Gastrocnemius medialis (tissue), 4 donors: ENCODE measurements at regions not wholly inside any gene's neighbourhood (a gene's known extent, or its start where the extent isn't known, plus 50 kb on each side); places are given as distances from the start of the nearest gene placed in this dataset.

Source experiments
- ATAC-seq, 2 donors: fragments of 150-250 bp; one replicate each; pipeline ENCODE4 v1.9.1; 2016
- DNase-seq, 2 donors: peaks; one replicate each; pipeline ENCODE4 v3.0.0-alpha.2; 2019
- H3K27ac ChIP-seq, 4 donors: fragments of 200-600 bp; sonication (generic); 1 replicate in 1 of 4; 2 replicates in 3 of 4; pipeline ENCODE4 v1.5.1; 2016 to 2018; ENCODE audit warnings: mild to moderate bottlenecking in 2 of 4, moderate library complexity in 1 of 4
- H3K27me3 ChIP-seq, 3 donors: fragments of 200-600 bp; sonication (generic) in 2 of 3; 1 replicate in 1 of 3; 2 replicates in 2 of 3; pipeline versions ENCODE4 v1.5.1 to v1.6.0; 2016 to 2019; ENCODE audit warnings: mild to moderate bottlenecking in 1 of 3, moderate library complexity in 1 of 3
- H3K36me3 ChIP-seq, 2 donors: fragments of 200-600 bp; sonication (generic) in 1 of 2; one replicate each; pipeline ENCODE4 v1.5.1; 2017 to 2018
- H3K4me1 ChIP-seq, 2 donors: fragments of 200-600 bp; sonication (generic) in 1 of 2; one replicate each; pipeline ENCODE4 v1.5.1; 2016 to 2017; ENCODE audit warnings: mild to moderate bottlenecking in 2 of 2
- H3K4me3 ChIP-seq, 4 donors: fragments of 200-600 bp; sonication (generic) in 3 of 4; 1 replicate in 1 of 4; 2 replicates in 3 of 4; pipeline ENCODE4 v1.5.1; 2016 to 2019; ENCODE audit warnings: mild to moderate bottlenecking in 2 of 4
- H3K9me3 ChIP-seq, 3 donors: fragments of 200-600 bp; sonication (generic) in 2 of 3; 1 replicate in 1 of 3; 2 replicates in 2 of 3; pipeline ENCODE4 v1.5.1; 2016 to 2019
- POLR2A ChIP-seq, 2 donors: fragments of 450-650 bp; IDR thresholded peaks; one replicate each; pipeline ENCODE4 v1.6.1; 2017; ENCODE audit warnings: antibody characterized with exemption in 2 of 2, mild to moderate bottlenecking in 2 of 2, moderate library complexity in 2 of 2
- in situ Hi-C, 4 donors: fragments of 200-750 bp; cut with MboI; loops; one replicate each; pipeline versions ENCODE4 v1.15.0 to v1.8.0; 2017; ENCODE audit warnings: low sequenced_read_pairs in 4 of 4
- intact Hi-C: fragments of 100-400 bp; cut with DNase I; formaldehyde crosslinking; loops from one replicate; pipeline ENCODE4 v1.15.1; 2023; ENCODE audit warnings: low total_unique reads
- TF ChIP-seq, protein P1 (sequence below), 5 experiments: fragments of 450-650 bp in 3 of 5; fragments of 200-600 bp in 2 of 5; sonication (generic) in 2 of 5; IDR thresholded peaks in 4 of 5; conservative IDR thresholded peaks in 1 of 5; 1 replicate in 4 of 5; 2 replicates in 1 of 5; pipeline ENCODE4 v1.5.1; 2016 to 2019; ENCODE audit warnings: antibody characterized with exemption in 5 of 5, mild to moderate bottlenecking in 3 of 5, moderate library complexity in 3 of 5

DNA sequence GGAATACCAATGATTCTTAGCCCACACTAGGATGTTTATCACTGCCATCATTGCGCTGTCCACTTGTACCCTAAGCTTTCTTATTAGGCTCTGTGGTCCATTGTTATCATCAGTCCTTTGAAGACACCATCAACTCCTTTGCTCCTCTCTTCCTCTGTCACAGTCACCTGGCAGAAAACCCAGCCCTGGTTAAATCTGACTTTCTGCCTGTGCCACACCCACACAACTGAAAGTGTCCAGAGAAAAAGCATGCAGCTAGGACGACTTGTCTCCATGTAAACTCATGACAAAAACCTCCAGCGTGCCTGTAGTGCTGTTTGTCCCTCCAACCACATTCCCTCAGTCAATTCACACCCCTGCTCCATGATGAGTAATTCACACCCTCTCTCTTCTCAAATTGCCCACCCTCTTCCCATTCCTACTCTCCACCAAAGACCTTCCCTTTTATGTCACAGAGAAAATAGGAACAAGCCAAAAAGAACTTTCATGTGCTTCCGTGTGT, 297.4 kb upstream of the MGAT5 start:
- Histone ChIP-seq H3K4me3 (no peak overlapping the region), H3K27me3 (no peaks in the 10 kb centered on the region), H3K4me1 (no peaks in the 10 kb centered on the region), H3K36me3 (no peaks in the 10 kb centered on the region), H3K9me3 (no peaks in the 10 kb centered on the region), H3K27ac (no peak overlapping the region)
- intact Hi-C loops = no loop called here
- no peak for DNase-seq
- in situ Hi-C loops = no loop called here
- ATAC-seq = no peak
- TF ChIP-seq, protein P1, sequence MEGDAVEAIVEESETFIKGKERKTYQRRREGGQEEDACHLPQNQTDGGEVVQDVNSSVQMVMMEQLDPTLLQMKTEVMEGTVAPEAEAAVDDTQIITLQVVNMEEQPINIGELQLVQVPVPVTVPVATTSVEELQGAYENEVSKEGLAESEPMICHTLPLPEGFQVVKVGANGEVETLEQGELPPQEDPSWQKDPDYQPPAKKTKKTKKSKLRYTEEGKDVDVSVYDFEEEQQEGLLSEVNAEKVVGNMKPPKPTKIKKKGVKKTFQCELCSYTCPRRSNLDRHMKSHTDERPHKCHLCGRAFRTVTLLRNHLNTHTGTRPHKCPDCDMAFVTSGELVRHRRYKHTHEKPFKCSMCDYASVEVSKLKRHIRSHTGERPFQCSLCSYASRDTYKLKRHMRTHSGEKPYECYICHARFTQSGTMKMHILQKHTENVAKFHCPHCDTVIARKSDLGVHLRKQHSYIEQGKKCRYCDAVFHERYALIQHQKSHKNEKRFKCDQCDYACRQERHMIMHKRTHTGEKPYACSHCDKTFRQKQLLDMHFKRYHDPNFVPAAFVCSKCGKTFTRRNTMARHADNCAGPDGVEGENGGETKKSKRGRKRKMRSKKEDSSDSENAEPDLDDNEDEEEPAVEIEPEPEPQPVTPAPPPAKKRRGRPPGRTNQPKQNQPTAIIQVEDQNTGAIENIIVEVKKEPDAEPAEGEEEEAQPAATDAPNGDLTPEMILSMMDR (IDR thresholded peaks at IDR 0.05 in 4 of 5, conservative IDR thresholded peaks at IDR 0.05 in 1 of 5) = no peak
- TF ChIP-seq POLR2A (IDR thresholded peaks at IDR 0.05) = no peak

DNA sequence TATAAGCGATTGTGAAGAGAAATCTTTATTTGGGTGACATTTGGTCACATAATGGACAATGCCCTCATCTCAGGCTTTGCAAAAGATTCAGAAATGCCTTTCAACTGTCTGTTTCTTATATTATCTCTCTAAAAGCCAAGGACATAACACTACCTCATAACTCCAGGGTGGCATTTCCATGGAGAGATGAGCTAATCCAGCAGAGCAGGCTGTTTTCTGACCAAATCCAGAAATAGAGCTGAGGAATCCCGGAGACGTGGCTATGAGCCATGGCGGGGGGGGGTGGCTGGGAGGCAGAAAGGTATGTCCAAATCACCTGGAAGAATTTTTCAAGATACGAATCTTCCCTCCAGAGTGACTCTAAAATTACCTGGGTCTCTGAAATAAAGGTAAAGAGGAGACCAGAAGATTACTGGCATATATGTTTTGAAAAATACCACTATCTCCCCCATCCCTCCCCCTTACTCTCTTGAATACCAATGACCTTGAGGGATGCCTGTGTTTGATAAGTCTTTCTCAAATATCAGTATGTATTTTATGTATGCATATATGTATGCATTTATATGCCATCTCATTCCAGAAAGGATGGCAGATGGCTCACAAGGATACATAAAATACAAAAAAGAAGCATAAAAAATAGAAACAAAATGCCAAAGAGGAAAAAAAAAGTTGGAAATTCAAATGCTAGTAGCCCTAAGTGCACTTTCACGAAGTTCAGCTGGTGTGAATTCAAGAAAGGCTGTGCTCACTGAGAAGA, 296.0 kb upstream of the MGAT5 start:
- no peak for TF ChIP-seq POLR2A (IDR thresholded peaks at IDR 0.05)
- TF ChIP-seq, protein P1 (IDR thresholded peaks at IDR 0.05 in 4 of 5, conservative IDR thresholded peaks at IDR 0.05 in 1 of 5) = no peak
- in situ Hi-C loops = no loop called here
- intact Hi-C loops = no loop called here
- Histone ChIP-seq H3K27ac (no peak overlapping the region), H3K4me3 (no peak overlapping the region), H3K27me3 (no peaks in the 10 kb centered on the region), H3K9me3 (no peaks in the 10 kb centered on the region), H3K36me3 (no peaks in the 10 kb centered on the region), H3K4me1 (no peaks in the 10 kb centered on the region)
- ATAC-seq (no peak), DNase-seq (no peak)

DNA sequence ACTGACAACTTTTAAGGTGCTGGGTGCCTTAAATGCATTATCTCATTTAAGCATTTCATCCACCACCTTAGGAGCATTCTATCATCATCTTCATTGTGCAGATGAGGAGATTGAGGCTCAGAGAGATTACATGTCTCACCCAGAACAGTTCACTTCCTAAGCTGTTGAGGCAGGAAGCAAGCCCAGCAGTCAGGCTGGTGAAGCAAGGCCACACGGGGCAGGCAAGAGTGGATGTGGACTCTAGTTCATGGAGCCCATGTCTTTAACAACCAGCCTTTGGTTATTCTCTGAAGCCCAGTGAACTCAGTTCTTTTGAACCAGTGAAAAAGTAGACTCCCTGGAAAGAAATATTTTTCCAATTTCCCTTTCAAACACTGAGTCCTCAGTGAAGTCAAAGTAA, 294.8 kb upstream of the MGAT5 start:
- no peak for TF ChIP-seq POLR2A (IDR thresholded peaks at IDR 0.05)
- TF ChIP-seq, protein P1 (IDR thresholded peaks at IDR 0.05 in 4 of 5, conservative IDR thresholded peaks at IDR 0.05 in 1 of 5) = no peak
- in situ Hi-C loops = no loop called here
- DNase-seq (no peak), ATAC-seq (no peak)
- no peaks in the 10 kb centered on the region for H3K9me3 ChIP-seq
- intact Hi-C loops = no loop called here
- no peaks in the 10 kb centered on the region for H3K4me1 ChIP-seq
- no peak overlapping the region for H3K4me3 ChIP-seq
- no peaks in the 10 kb centered on the region for H3K27me3 ChIP-seq
- no peak overlapping the region for H3K27ac ChIP-seq
- no peaks in the 10 kb centered on the region for H3K36me3 ChIP-seq

DNA sequence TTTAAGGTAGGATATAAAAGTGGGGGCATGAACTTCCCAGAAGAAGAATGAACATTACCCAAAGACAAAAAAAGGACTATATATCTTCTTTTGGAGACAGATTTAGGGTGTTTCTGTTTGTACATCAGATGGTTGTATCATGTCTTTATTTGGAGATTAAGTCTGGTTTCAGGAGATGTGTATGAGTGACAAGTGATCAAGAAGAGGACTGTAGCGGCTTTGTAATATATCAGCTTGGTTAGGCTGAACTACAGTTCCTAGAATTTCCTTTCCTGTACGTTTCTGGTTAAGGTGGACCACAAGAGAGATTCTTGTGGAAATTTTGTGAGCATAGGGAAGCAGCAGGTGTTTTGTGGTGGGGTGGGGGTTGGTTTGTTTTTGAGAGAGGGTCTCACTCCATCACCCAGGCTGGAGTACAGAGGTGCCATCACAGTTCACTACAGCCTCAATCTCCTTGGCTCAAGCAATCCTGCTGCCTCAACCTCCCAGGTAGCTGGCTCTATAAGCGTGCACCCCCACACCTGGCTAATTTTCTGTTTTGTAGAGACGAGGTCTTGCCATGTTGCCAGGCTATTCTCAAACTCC, 287.1 kb upstream of the MGAT5 start:
- Histone ChIP-seq H3K4me3 (no peak overlapping the region), H3K27ac (no peak overlapping the region), H3K27me3 (no peaks in the 10 kb centered on the region), H3K9me3 (no peaks in the 10 kb centered on the region), H3K4me1 (no peaks in the 10 kb centered on the region), H3K36me3 (no peaks in the 10 kb centered on the region)
- DNase-seq (no peak), ATAC-seq (no peak)
- in situ Hi-C loops (no loop called here), intact Hi-C loops (no loop called here)
- TF ChIP-seq, protein P1 (IDR thresholded peaks at IDR 0.05 in 4 of 5, conservative IDR thresholded peaks at IDR 0.05 in 1 of 5) = no peak
